ENCODE measurements at regions not wholly inside any gene's neighbourhood (a gene's known extent, or its start where the extent isn't known, plus 50 kb on each side); places are given as distances from the start of the nearest gene placed in this dataset.

DNA sequence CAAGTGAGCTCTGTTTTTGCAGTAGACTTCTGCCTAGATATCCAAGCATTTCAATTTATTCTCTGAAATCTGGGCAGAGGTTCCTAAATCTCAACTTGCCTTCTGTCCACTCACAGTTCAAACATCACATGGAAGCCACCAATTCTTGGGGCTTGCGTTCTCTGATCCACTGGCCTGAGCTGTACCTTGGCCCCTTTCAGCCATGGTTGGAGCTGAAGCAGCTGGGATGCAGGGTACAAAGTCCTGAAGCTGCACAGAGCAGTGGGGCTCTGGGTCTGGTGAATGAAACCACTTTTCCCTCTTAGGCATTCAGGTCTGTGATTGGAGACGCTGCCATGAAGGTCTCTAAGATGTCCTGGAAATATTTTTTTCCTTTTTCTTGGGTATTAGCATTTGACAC, 137.6 kb upstream of the KDM5D start:
- no peaks in the 10 kb centered on the region for H3F3A ChIP-seq (ENCODE audit: insufficient read depth, low read length)
- TF ChIP-seq, protein P1, sequence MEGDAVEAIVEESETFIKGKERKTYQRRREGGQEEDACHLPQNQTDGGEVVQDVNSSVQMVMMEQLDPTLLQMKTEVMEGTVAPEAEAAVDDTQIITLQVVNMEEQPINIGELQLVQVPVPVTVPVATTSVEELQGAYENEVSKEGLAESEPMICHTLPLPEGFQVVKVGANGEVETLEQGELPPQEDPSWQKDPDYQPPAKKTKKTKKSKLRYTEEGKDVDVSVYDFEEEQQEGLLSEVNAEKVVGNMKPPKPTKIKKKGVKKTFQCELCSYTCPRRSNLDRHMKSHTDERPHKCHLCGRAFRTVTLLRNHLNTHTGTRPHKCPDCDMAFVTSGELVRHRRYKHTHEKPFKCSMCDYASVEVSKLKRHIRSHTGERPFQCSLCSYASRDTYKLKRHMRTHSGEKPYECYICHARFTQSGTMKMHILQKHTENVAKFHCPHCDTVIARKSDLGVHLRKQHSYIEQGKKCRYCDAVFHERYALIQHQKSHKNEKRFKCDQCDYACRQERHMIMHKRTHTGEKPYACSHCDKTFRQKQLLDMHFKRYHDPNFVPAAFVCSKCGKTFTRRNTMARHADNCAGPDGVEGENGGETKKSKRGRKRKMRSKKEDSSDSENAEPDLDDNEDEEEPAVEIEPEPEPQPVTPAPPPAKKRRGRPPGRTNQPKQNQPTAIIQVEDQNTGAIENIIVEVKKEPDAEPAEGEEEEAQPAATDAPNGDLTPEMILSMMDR (IDR thresholded peaks at IDR 0.05; ENCODE audit: low read length), result no peak
- TF ChIP-seq EZH2 (IDR thresholded peaks at IDR 0.05; ENCODE audit: borderline replicate concordance, low read length), result no peak

DNA sequence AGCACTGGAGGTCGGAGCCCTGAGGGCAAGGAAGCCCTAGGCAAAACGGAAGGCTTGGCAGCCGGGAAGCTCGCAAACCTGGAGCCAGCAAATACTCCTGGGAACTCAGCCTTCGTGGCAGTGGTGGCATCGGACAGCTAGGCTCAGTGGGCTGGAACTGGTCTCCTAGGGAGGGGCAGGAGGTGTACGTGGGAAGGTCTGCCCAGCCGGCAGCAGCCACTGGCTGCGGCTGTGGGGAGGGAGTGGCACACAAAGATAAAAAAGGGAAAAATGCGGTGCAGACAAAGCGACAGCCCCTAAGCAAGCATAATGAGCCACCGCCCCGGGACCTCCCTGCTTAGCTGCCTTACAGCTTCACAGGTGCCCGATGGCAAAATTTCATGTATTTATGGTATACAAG, 125.2 kb upstream of the KDM5D start:
- Histone ChIP-seq H2AFZ (ENCODE audit: low read length) (no peak overlapping the region), H3K79me2 (ENCODE audit: insufficient read depth, low read length) (no peaks in the 10 kb centered on the region), H3K4me1 (ENCODE audit: insufficient read depth, low read length, severe bottlenecking) (no peaks in the 10 kb centered on the region), H4K20me1 (ENCODE audit: insufficient read depth, low read length) (no peaks in the 10 kb centered on the region), H3K27me3 (ENCODE audit: insufficient read depth, low read length) (no peaks in the 10 kb centered on the region), H3K9me3 (ENCODE audit: low read length) (no peaks in the 10 kb centered on the region), H3F3A (ENCODE audit: insufficient read depth, low read length) (no peaks in the 10 kb centered on the region), H3K27ac (ENCODE audit: low read depth, low read length, poor library complexity, severe bottlenecking) (no peak overlapping the region), H3K9me2 (ENCODE audit: low read depth, low read length) (no peaks in the 10 kb centered on the region), H3K9ac (ENCODE audit: low read length) (no peak overlapping the region), H3K36me3 (ENCODE audit: insufficient read depth, low read length) (no peaks in the 10 kb centered on the region), H3K4me3 (ENCODE audit: low read depth, low read length, poor library complexity, severe bottlenecking) (no peak overlapping the region), H3K4me2 (ENCODE audit: low read length) (no peak overlapping the region)
- TF ChIP-seq, protein P1 (IDR thresholded peaks at IDR 0.05; ENCODE audit: low read length), result no peak
- TF ChIP-seq EZH2 (IDR thresholded peaks at IDR 0.05; ENCODE audit: borderline replicate concordance, low read length), result no peak

More for the DNA sequence above, 137.6 kb upstream of the KDM5D start:
- Histone ChIP-seq H2AFZ (ENCODE audit: low read length) (no peak overlapping the region), H3K27me3 (ENCODE audit: insufficient read depth, low read length) (no peaks in the 10 kb centered on the region), H3K27ac (ENCODE audit: low read depth, low read length, poor library complexity, severe bottlenecking) (no peak overlapping the region), H3K9me2 (ENCODE audit: low read depth, low read length) (no peaks in the 10 kb centered on the region), H3K9ac (ENCODE audit: low read length) (no peak overlapping the region), H3K4me1 (ENCODE audit: insufficient read depth, low read length, severe bottlenecking) (no peaks in the 10 kb centered on the region), H3K4me2 (ENCODE audit: low read length) (no peak overlapping the region), H4K20me1 (ENCODE audit: insufficient read depth, low read length) (no peaks in the 10 kb centered on the region), H3K36me3 (ENCODE audit: insufficient read depth, low read length) (no peaks in the 10 kb centered on the region), H3K4me3 (ENCODE audit: low read depth, low read length, poor library complexity, severe bottlenecking) (no peak overlapping the region), H3K9me3 (ENCODE audit: low read length) (no peaks in the 10 kb centered on the region), H3K79me2 (ENCODE audit: insufficient read depth, low read length) (no peaks in the 10 kb centered on the region)

DNA sequence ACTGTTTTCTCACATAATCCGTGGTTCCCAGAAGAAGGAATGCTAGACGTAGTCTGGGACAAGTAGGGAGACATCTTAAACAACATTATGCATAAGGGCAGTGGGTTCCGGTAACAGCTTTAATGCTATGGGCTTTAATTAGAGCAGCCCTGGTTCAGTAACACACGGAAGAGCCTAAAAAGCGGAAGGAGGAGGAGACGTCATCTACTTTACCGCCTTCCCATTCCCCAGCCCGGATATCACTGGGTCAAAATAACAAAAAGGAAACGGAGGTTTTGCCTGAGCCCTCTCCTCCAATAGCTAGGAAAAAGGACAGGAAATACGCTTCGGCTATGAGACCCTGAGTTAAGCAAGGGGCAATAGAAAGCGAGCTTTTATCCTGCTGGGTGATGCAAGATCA, 124.8 kb upstream of the KDM5D start:
- H3K4me3 ChIP-seq (ENCODE audit: low read depth, low read length, poor library complexity, severe bottlenecking), result no peak overlapping the region
- TF ChIP-seq, protein P1 (IDR thresholded peaks at IDR 0.05; ENCODE audit: low read length), result no peak
- TF ChIP-seq EZH2 (IDR thresholded peaks at IDR 0.05; ENCODE audit: borderline replicate concordance, low read length), result no peak
- H3K9me2 ChIP-seq (ENCODE audit: low read depth, low read length), result no peaks in the 10 kb centered on the region
- H3K27me3 ChIP-seq (ENCODE audit: insufficient read depth, low read length), result no peaks in the 10 kb centered on the region
- no peaks in the 10 kb centered on the region for H4K20me1 ChIP-seq (ENCODE audit: insufficient read depth, low read length)
- H3K9ac ChIP-seq (ENCODE audit: low read length), result no peak overlapping the region
- no peaks in the 10 kb centered on the region for H3F3A ChIP-seq (ENCODE audit: insufficient read depth, low read length)
- no peak overlapping the region for H2AFZ ChIP-seq (ENCODE audit: low read length)
- H3K79me2 ChIP-seq (ENCODE audit: insufficient read depth, low read length), result no peaks in the 10 kb centered on the region
- no peak overlapping the region for H3K27ac ChIP-seq (ENCODE audit: low read depth, low read length, poor library complexity, severe bottlenecking)
- H3K9me3 ChIP-seq (ENCODE audit: low read length), result no peaks in the 10 kb centered on the region
- H3K36me3 ChIP-seq (ENCODE audit: insufficient read depth, low read length), result no peaks in the 10 kb centered on the region
- no peaks in the 10 kb centered on the region for H3K4me1 ChIP-seq (ENCODE audit: insufficient read depth, low read length, severe bottlenecking)
- H3K4me2 ChIP-seq (ENCODE audit: low read length), result no peak overlapping the region

All from OCI-LY1 (cell line).